ENCODE measurements at regions not wholly inside any gene's neighbourhood (a gene's known extent, or its start where the extent isn't known, plus 50 kb on each side); places are given as distances from the start of the nearest gene placed in this dataset.
A peak's percentile ranks its signal among the peaks of the same experiment; 100 is the strongest.
"Not testable (repeated sequence)": the region's sequence is repeated elsewhere in the genome, so short reads cannot be mapped to it uniquely, and the experiment has no call there.

DNA sequence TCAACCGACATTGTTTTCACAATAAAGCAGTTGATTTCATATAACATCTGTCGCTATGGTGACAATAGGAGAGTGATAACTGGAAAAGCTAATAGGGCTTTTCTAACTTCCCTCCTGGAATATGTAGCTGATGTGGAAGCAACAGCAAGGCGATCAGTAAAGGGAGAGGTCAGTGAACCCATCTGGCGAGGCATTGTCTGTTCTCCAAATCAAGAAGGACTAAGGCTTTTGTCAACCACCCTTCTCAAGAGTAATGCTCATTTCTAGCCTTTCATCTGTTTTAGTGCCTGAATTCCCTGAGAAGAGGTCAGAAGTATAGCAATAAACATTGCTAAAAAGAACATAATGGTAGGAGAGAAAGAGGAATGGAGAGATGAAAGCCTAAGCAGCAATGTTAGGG, 201.3 kb downstream of the AKAP7 start:
- DNase-seq (ENCODE audit: low spot score): no peak

DNA sequence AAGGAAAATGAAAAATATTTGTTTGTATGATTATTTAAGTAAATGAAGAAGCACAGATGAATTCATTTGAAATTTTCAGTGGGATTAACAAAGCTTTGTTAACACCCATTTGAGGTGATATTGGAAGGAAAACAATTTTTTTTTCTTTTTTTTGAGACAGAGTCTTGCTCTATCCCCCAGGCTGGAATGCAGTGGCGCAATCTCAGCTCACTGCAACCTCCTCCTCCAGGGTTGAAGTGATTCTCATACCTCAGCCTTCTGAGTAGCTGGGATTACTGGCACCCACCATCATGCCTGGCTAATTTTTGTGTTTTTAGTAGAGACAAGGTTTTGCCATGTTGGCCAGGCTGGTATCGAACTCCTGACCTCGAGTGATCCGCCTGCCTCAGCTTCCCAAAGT, 211.6 kb downstream of the AKAP7 start:
- DNase-seq (ENCODE audit: low spot score): not testable (repeated sequence)

DNA sequence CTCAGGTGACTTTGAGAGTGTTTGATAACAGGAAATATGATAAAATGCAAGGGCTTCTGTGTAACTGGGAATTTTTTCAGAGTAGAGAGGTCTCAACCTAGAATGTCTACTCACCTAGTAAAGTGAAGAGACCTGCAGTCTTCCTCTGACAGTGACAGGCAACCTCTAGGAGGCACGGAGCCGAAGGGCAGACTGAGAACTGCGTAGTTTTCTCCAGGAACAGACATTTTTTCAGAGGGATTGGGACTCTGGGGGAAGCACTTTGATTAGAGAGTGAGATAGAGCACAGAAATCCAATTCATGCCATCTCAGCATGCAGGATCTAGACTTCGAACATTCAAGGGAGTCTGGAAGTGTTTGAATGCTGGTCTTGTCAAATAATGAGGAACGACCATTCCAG, 213.3 kb downstream of the AKAP7 start:
- DNase-seq (ENCODE audit: low spot score): no peak

DNA sequence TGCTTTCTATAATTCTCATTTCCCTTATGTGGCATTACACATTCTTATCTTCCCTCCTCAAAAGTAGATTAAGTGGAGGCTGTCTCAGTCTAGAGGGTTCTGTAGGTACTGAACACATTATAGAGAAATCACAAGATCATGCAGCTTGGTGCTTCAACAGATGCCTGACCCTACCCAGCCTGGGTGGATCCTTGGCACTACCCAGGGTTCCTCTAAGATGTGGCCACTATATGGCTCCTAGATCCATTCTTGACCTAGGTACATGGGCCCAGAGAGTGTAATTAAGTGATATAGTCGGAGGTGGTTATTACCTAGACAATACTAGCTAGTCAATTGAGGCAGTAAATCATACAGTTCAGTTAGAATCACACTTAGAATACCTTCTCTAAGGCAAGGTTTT, 213.9 kb downstream of the AKAP7 start:
- no peak for DNase-seq (ENCODE audit: low spot score)

DNA sequence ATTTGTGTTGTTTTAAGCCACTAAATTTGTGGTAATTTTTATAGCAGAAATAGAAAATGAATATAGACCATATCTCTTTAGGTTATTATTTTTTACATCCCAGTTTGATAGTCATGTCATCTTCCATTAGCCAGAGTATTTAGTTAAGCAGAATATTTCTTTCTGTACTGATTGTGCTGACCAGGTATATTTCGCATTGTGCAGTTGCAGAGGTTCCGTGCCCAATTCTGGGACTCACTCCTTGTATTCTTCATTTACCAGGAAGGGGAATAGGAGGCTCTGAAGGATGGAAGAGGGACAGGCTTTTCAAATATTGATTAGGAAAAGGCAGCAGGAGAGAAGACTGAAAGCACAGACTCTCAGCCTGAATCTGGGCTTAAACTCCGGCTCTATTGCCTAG, 217.8 kb downstream of the AKAP7 start:
- DNase-seq (ENCODE audit: low spot score): no peak

DNA sequence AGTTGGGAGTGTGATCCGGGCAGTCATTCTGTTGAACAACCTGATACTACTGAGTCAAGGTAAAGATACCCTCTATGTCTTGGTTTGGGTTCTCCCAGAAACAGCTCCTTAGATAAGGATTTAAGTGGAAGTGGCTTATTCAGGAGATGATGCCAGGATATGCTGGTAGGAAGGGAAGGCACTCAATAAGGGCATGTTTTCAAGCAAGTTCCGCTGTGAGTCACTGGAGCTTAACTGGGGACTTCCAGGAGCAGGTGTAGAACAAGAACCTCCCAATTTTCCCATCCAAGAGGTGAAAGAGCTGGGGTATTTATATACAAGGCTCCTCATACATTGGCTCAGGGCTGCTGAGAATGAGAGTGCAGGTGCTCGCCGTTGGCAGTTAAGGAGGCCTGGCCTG, 218.6 kb downstream of the AKAP7 start:
- DNase-seq (ENCODE audit: low spot score): no peak

DNA sequence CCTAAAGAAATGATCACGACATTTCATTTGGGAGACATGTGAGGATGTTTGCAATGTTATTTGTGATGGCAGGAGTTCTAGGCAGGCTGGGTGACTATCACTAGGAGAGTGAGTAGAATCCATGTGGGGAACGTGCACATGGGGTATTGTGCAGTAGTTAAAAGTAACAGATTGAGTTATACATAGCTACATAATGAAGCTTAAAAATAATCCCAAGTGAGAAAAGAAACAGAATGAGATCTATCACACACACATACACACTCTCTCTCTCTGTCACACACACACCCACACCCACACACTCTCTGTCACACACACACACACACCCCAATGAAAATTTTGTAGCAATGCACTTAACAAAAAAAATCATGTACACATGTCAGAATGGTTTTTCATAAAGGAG, 218.7 kb upstream of the ARG1 start:
- DNase-seq (ENCODE audit: low spot score): no peak

DNA sequence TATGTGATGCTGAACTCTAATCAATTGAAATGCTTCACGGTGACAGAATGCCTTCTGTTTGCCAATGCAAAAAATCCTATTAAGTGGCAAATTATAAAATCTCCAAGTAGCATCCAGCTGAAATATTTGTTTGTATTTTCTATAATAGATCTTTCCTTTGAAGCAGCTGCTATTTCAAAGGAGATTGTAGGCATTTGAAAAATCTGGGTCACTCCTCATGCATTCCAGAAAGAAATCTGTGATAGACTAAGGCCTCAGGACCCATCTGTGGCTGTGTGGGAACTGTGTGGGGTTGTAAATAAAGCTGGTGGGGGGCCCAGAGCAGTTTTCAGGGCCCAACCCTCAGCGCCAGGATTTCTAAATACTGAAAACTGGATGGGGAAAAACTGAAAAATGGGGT, 216.9 kb upstream of the ARG1 start:
- DNase-seq (ENCODE audit: low spot score): no peak

DNA sequence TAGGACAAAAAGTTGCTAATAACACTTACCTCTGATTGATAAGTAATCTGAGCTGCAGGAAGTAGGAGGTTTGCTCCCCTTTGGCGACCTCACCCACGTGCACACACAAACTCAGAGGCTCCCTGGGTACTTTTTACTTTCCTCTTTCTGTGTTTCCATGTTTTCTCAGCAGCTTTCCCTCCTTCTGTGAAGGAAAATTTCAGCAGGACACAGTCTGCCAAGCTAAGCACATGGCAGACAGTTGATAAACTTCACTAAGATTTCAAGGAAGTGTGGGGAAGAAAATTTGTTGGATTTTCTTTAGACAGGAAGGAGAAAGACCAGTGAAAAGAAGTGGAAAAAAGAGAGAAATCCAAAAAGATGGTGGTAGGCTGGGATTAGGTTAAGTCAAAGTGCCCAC, 215.5 kb upstream of the ARG1 start:
- no peak for DNase-seq (ENCODE audit: low spot score)

DNA sequence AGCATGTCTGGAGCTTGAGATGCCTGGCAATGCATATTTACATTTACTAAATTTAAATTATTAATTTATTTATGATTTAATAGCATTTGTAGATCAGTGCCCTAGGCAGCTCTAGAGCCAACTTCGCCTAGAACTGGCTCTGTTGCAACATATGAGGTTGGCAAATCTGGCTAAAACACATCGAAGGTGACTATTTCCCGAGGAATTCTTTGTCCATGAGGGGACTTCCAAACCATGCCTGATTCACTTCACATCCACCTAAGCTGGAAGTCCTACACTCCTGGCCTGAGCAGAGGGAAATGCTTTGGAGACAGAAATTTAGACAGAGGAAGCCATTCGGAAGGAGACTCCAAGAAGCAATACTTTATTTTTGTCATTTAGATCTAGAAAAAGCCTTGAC, 211.0 kb upstream of the ARG1 start:
- no peak for DNase-seq (ENCODE audit: low spot score)

DNA sequence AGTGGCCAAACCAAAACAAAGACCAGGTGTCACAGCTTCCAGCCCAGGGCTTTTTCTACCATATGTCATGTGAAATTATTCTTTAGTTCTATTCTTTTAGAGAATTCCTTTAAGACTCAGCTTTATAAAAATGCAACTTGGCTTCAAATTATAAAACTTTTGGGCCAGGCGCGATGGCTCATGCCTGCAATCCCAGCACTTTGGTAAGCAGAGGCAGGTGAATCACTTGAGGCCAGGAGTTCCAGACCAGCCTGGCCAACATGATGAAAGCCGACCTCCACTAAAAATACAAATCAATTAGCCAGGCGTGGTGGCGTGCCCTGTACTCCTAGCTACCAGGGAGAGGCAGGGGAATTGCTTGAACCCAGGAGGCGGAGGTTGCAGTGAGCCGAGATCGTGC, 210.3 kb upstream of the ARG1 start:
- DNase-seq (ENCODE audit: low spot score): no peak

DNA sequence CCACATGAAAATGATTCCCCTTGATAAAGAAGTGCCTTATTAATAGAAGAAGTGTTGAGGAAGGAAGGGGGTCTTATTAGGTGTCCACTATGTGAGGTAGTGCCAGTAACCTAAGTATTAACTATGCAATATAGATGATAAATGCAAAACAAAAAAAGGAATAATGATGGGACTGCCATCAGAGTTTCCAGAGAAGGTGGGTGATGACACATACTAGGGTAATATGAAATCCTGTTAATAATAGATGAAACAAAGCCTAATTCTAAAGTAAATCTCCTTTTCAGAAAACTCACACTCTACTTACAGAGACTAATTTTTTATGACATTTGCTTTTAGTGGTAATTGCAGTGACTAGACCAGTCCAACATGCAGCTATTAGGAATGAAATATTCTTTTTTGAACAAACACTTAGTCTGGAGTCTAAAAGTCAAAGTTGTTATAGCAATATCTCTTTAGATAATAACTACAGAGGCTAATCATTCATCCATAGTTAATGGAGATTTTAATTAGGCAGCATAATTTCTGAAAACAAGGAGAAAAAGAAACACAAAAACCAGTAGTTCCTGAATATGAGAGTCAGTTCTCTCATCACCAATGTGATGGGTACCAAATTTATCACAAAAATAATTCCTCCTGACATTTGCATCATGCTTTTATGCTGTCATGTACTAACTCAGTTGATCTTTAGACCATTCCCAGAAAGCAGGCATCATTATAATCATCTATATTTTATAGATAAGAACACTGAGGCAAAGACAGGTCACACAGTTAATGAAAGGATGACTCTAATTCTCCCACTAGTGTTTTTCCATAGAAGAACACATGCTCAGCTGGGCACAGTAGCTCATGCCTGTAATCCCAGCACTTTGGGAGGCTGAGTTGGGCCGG, 208.8 kb upstream of the ARG1 start:
- DNase-seq (ENCODE audit: low spot score): no peak

DNA sequence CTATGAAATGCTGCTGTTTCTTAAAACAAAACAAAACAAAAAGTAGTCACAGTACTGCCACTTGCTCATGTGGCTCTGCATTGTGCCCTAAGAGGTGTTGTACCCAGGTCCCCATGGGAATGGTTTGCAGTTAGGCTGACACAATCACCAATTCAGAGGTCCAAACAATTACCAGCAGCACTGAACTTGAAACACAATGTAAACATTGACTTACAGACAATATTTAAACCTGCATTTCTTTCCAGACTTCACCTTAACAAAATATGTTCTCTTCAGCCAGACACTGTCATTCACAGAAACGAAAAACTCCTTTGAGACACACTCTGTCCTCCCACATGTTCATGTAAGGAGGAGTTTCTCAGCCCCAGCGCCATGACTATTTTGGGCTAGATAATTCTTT, 206.8 kb upstream of the ARG1 start:
- DNase-seq (ENCODE audit: low spot score): no peak

DNA sequence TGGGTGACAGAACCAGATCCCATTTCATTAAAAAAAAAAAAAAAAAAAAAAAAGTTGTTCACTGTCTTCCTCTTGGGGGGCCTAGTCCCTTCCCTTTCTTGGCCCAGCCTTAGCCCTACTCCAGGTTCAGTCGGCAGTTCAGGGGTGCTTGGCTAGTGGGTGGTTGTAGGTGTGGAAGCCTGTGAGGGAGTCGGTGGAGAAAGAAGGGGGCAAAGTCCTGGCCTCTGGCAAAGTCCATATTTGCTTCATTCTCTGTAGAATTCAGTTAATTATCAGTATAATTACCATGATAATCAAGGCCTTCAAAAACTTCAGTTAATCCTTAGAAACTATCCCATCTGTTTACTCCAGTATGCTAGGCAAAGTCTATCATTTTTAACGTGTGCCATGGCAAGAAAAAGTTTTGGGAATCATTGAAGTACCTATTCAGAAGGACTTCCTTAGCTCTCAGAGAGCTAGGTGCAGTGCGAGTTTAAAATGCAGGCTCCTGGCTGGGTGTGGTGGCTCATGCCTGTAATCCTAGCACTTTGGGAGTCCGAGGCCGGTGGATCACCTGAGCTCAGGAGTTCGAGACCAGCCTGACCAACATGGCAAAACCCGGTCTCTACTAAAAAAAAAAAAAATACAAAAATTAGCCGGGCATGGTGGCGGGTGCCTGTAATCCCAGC, 205.7 kb upstream of the ARG1 start:
- DNase-seq (ENCODE audit: low spot score): no peak

DNA sequence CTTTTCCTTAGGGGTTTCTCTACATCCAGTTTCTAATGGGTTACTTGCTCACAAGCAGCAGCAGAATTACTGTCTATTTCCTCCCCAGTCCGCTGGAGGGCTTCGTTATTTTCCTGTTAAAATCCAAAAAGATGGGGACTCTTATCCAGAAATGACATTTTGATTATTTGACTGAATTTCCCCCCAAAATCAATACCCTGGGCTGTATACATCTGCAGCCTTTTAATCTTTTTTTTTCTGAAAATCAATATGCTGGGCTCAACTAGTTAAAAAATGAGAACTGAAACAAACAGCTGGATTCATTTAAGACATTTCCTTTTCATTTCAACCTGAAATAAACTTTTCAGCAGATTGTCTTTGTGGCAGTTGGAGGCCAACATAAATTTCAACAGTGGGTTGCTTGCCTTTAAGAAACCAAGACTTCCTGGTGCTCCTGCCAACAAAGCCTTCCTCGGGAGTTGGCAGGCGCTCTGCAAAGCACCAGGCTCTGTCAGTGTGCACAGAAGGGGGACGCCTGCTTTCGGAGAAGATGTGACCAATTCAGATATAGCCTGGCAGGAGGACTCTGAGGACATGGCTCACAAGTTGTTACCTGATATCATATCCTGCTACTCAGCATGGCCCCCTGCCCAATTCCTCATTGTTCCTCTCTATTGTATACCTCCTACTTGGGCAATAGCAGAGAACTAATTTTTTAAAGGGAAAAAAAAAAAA, 204.7 kb upstream of the ARG1 start:
- DNase-seq (ENCODE audit: low spot score): peak; percentile 19

DNA sequence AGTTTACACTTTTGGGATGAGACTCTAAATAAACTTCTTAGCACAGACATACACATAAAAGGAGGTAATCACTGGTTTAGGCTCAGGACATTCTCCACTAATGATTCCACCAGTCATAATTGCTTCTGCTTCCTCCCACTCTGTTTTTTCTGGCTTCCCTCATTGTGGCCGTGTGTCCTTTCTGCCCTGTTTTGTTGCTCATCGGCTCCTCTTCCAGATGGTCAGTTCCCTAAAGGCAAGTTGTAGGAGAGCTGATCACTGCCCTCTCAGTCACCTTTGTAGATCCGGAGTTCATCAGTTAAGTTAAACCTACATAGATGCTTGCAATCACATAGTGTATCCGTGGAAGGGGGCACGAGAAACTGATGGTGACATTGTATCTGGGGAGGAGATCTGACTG, 200.5 kb upstream of the ARG1 start:
- no peak for DNase-seq (ENCODE audit: low spot score)

DNA sequence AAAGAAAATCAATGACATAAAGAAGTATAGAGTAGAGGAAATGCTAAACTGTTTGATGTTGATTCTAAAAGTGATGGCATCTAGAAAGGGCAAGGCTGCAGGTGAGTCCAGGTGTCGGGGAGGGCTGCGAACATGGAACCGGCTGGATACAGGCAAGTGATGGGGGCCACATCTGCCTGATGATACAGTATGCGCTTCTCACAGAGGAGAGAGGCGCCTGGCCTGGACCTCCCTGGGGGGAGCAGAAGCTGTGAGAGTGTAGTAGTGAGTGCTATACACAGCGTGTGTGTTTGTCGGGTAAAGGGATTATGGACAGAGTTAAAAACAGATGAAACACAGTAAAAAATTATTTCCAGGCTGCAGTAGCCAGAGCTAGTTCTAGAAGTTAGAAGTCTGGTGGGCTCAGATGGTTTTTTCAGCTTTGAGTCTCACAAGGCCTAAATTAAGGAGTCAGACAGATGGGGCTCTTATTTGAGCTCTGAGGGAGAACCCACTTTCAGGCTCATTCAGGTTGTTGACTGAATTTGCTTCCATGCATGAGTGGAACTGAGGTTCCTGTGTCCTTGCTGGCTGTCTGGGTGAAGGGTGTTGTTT, 195.8 kb upstream of the ARG1 start:
- DNase-seq (ENCODE audit: low spot score): no peak

DNA sequence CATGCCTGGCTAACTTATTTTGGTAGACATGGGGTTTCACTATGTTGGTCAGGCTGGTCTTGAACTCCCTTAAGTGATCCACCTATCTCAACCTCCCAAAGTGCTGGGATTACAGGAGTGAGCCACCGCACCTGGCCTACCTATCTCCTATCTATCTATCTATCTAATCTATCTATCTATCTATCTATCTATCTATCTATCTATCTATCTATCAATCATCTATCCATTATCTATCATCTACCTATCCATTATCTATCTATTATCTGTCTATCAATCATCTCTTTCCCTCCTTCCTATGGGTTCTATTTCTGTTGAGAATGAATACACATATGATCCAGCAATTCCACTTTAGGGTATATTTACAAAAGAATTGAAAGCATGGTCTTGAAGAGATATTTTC, 194.2 kb upstream of the ARG1 start:
- no peak for DNase-seq (ENCODE audit: low spot score)

DNA sequence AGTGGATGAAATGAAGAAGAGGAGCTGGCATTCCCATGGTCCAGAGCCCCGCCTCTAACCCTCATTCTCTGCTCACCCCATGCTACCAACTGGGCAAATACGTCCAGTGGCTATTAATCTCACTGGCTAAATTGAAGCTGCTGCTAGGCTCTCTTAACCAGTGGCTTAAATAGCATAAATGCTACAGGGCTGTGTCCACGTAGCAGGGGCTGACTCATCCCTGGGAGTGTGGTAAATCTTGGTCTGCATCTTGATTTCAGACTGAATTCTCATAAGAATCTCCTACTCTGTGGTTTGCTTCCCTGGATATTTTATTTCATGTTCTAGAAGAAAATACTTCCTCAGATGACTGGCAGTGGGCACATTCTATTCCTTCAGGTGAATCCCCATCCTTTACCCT, 193.1 kb upstream of the ARG1 start:
- DNase-seq (ENCODE audit: low spot score): no peak

DNA sequence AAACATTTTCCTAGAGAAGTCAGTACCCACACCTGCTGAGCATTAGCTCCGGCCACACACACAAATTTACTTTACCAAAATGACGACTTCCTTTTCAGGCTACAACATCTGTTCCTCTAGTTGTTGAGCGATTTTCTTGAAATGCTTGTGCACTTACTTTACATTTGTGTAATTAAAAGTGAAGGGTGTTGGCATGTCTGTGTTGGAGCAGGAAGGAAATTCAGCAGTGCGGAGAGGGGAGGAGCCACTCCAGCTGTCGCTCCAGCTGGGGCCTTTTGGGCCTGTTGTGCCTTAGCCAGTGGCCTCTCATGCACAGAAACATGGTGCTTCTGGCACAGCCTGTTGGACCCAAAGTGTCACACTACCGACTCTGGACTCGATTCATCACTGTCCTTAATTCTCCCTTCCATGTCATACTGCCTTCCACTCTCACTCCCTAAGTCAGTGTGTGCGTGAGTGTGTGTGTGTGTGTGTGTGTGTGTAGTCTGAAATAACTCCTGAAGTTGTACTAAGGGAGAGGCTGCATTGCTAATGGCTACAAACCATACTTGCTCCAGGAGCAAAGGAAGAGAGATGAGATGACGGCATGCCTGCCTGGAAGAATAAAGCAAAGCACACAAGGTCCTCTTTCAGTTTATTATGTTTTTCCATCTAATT, 191.8 kb upstream of the ARG1 start:
- DNase-seq (ENCODE audit: low spot score): no peak

DNA sequence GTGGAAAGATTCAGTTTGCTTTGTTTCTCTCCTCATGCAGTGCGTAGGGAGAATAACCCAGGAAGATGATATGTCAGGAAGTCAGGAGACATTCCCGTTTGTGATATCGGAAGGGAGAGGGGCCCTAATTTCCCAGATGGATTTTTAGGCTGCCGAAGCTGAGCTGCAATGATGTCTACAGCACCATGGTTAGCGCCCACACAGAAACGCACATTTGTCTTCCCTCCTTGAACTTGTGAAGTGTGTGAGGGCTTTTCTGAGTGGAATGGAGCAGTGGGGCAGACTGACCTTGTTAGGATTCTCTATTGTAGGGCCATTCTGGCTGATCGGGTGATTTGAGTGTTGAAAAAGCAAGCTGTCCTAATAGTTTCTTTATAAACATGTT, 191.3 kb upstream of the ARG1 start:
- no peak for DNase-seq (ENCODE audit: low spot score)

DNA sequence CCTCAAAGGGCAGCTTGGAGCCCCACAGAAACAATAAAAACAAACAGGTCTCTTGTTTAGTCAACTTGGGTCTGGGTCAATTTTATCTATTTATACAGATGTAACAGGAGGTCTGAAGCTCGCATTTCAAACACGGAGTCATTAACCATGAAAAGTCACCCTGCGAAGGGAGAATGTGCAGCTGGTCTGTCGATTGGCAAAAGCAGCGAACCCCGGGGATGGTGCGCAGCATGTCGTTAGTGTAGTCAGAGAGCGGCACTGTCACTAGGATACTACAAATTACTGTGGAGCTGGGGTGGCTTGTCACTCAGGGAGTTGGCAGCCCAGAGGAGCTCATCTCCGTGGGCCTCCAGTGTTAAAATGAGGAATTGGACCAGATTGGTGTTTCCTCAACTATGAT, 190.4 kb upstream of the ARG1 start:
- no peak for DNase-seq (ENCODE audit: low spot score)
